Hepatocyte (in vitro differentiated cells): ENCODE measurements at regions not wholly inside any gene's neighbourhood (a gene's known extent, or its start where the extent isn't known, plus 50 kb on each side); places are given as distances from the start of the nearest gene placed in this dataset.

Experiments
- DNase-seq: peaks from one replicate; pipeline ENCODE4 v3.0.0-alpha.2; 2016; ENCODE audit warnings: low spot score
- H2AFZ ChIP-seq: fragments of 200-600 bp; sonication (generic); 2 replicates; pipeline ENCODE4 v1.6.0; 2016; ENCODE audit warnings: antibody characterized with exemption, mild to moderate bottlenecking
- H3K27ac ChIP-seq: fragments of 200-600 bp; sonication (generic); 2 replicates; pipeline ENCODE4 v1.5.1; 2016; ENCODE audit warnings: mild to moderate bottlenecking
- H3K27me3 ChIP-seq: fragments of 200-600 bp; sonication (generic); 2 replicates; pipeline ENCODE4 v1.6.1; 2016
- H3K36me3 ChIP-seq: fragments of 200-600 bp; sonication (generic); replicated peaks from 2 replicates; pipeline ENCODE4 v1.5.1; 2016; ENCODE audit warnings: low read depth; ENCODE audit not compliant: insufficient read depth
- H3K4me1 ChIP-seq: fragments of 200-600 bp; sonication (generic); 2 replicates; pipeline ENCODE4 v1.5.1; 2016; ENCODE audit warnings: mild to moderate bottlenecking, moderate library complexity; ENCODE audit not compliant: insufficient read depth
- H3K4me2 ChIP-seq: fragments of 200-600 bp; sonication (generic); 2 replicates; pipeline ENCODE4 v1.6.0; 2016
- H3K4me3 ChIP-seq: fragments of 200-600 bp; sonication (generic); 2 replicates; pipeline ENCODE4 v1.5.1; 2016; ENCODE audit warnings: mild to moderate bottlenecking
- H3K79me2 ChIP-seq: fragments of 200-600 bp; sonication (generic); 2 replicates; pipeline ENCODE4 v1.6.0; 2017; ENCODE audit warnings: mild to moderate bottlenecking
- H3K9me2 ChIP-seq: fragments of 200-600 bp; sonication (generic); replicated peaks from 2 replicates; pipeline ENCODE4 v1.6.0; 2017; ENCODE audit warnings: mild to moderate bottlenecking; ENCODE audit not compliant: insufficient read depth
- H3K9me3 ChIP-seq: fragments of 200-600 bp; sonication (generic); 2 replicates; pipeline ENCODE4 v1.5.1; 2016; ENCODE audit warnings: low read depth, mild to moderate bottlenecking
- H4K20me1 ChIP-seq: fragments of 200-600 bp; sonication (generic); 2 replicates; pipeline ENCODE4 v1.6.0; 2016; ENCODE audit warnings: mild to moderate bottlenecking; ENCODE audit not compliant: insufficient read depth, poor library complexity, severe bottlenecking
- EZH2 ChIP-seq: fragments of 200-600 bp; sonication (generic); IDR thresholded peaks from 2 replicates; pipeline ENCODE4 v1.6.1; 2016; ENCODE audit warnings: antibody characterized with exemption, mild to moderate bottlenecking, borderline replicate concordance
- EZH2phosphoT487 ChIP-seq: fragments of 200-600 bp; sonication (generic); IDR thresholded peaks from one replicate; pipeline ENCODE4 v1.6.1; 2018; ENCODE audit warnings: antibody characterized with exemption, mild to moderate bottlenecking, low read depth, moderate library complexity; ENCODE audit not compliant: unreplicated experiment, severe bottlenecking
- WGBS: methylation state at CpG from one replicate; pipeline ENCODE4 v1.1.6; 2016; ENCODE audit warnings: low lambda C conversion rate; ENCODE audit errors: missing lambda C conversion rate; 5-methylcytosine and 5-hydroxymethylcytosine counted together
- TF ChIP-seq, protein P1 (sequence below): fragments of 200-600 bp; sonication (generic); IDR thresholded peaks from 2 replicates; pipeline ENCODE4 v1.5.1; 2016; ENCODE audit warnings: antibody characterized with exemption, mild to moderate bottlenecking; ENCODE audit not compliant: poor library complexity

GRCh38 chr14:36083317-36083716, 93.2 kb downstream of the PTCSC3 start:
- Histone ChIP-seq H3K9me2 (no peaks in the 10 kb centered on the region), H3K9me3 (no peaks in the 10 kb centered on the region), H3K27me3 (no peaks in the 10 kb centered on the region), H3K4me3 (no peak overlapping the region), H3K4me2 (no peak overlapping the region), H3K4me1 (no peaks in the 10 kb centered on the region), H3K27ac (no peak overlapping the region), H4K20me1 (no peaks in the 10 kb centered on the region), H3K36me3 (no peaks in the 10 kb centered on the region), H2AFZ (no peak overlapping the region), H3K79me2 (no peaks in the 10 kb centered on the region)
- WGBS: 96% methylated on average over 1 of the region's 1 CpG
- TF ChIP-seq EZH2phosphoT487: no peak
- TF ChIP-seq, protein P1, sequence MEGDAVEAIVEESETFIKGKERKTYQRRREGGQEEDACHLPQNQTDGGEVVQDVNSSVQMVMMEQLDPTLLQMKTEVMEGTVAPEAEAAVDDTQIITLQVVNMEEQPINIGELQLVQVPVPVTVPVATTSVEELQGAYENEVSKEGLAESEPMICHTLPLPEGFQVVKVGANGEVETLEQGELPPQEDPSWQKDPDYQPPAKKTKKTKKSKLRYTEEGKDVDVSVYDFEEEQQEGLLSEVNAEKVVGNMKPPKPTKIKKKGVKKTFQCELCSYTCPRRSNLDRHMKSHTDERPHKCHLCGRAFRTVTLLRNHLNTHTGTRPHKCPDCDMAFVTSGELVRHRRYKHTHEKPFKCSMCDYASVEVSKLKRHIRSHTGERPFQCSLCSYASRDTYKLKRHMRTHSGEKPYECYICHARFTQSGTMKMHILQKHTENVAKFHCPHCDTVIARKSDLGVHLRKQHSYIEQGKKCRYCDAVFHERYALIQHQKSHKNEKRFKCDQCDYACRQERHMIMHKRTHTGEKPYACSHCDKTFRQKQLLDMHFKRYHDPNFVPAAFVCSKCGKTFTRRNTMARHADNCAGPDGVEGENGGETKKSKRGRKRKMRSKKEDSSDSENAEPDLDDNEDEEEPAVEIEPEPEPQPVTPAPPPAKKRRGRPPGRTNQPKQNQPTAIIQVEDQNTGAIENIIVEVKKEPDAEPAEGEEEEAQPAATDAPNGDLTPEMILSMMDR: no peak
- TF ChIP-seq EZH2: no peak
- DNase-seq: no peak

DNA sequence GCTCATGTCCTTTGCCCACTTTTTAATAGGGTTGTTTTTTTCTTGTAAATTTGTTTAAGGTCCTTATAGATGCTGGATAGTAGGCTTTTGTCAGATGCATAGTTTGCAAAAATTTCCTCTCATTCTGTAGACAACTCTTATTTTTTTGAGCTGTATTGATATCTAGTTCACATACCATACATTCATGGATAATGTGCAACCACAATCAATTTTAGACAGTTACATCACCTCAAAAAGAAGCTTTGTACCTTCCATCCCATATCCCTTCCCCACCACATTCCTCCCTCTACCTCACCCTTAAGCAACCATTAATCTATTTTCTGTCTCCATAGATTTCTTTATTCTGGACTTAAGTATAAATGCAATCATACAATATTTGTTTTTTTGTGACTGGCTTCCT, 98.4 kb downstream of the PTCSC3 start:
- H3K27me3 ChIP-seq: no peaks in the 10 kb centered on the region
- no peaks in the 10 kb centered on the region for H3K9me2 ChIP-seq
- TF ChIP-seq EZH2phosphoT487 (no peak), EZH2 (no peak)
- TF ChIP-seq, protein P1: no peak
- no peak overlapping the region for H3K4me2 ChIP-seq
- no peak overlapping the region for H2AFZ ChIP-seq
- H3K36me3 ChIP-seq: no peaks in the 10 kb centered on the region
- no peaks in the 10 kb centered on the region for H3K4me1 ChIP-seq
- H4K20me1 ChIP-seq: no peaks in the 10 kb centered on the region
- no peak overlapping the region for H3K4me3 ChIP-seq
- H3K79me2 ChIP-seq: no peaks in the 10 kb centered on the region
- H3K27ac ChIP-seq: no peak overlapping the region
- DNase-seq: no peak
- no peaks in the 10 kb centered on the region for H3K9me3 ChIP-seq

DNA sequence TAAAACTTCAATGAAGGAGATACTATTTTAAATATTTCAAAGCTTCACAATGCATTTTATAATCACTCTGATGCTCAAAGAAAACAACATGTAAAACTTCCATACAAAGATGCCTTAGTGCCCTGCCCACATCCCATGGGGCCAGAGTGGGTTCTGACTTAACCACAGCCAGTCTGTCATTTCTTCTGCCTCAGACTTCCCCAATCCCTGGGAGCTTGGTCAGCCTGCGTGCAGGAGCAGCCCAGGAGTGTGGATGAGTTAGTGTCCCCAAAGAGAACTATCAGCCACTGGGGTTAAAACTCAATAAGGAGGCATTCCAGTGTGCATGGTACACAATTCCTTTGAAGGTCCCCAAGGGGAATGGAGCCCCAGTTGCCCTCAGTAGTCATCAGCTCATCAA, 100.3 kb downstream of the PTCSC3 start:
- Histone ChIP-seq H2AFZ (no peak overlapping the region), H3K9me3 (no peaks in the 10 kb centered on the region)
- WGBS: 84% methylated on average over 1 of the region's 1 CpG

More for the DNA sequence above, 100.3 kb downstream of the PTCSC3 start:
- DNase-seq: no peak
- Histone ChIP-seq H3K4me2 (no peak overlapping the region), H4K20me1 (no peaks in the 10 kb centered on the region), H3K4me3 (no peak overlapping the region), H3K27ac (no peak overlapping the region), H3K79me2 (no peaks in the 10 kb centered on the region), H3K9me2 (no peaks in the 10 kb centered on the region), H3K27me3 (no peaks in the 10 kb centered on the region), H3K36me3 (no peaks in the 10 kb centered on the region), H3K4me1 (no peaks in the 10 kb centered on the region)
- TF ChIP-seq, protein P1: no peak
- TF ChIP-seq EZH2phosphoT487 (no peak), EZH2 (no peak)
